ENCODE measurements at regions not wholly inside any gene's neighbourhood (a gene's known extent, or its start where the extent isn't known, plus 50 kb on each side); places are given as distances from the start of the nearest gene placed in this dataset.

- Mint-ChIP-seq H3K9me3 (ENCODE audit: unreplicated experiment) (no peaks in the 10 kb centered on the region), H3K27ac (ENCODE audit: unreplicated experiment) (no peak overlapping the region), H3K4me1 (ENCODE audit: low read depth, unreplicated experiment) (no peaks in the 10 kb centered on the region), H3K27me3 (ENCODE audit: unreplicated experiment) (peaks cover 3% of the 10 kb centered on the region), H3K4me3 (ENCODE audit: unreplicated experiment) (no peak overlapping the region), H3K36me3 (ENCODE audit: unreplicated experiment) (peaks cover 3% of the 10 kb centered on the region)
- no peak for TF ChIP-seq CTCF (IDR thresholded peaks at IDR 0.05; ENCODE audit: partially characterized antibody, unreplicated experiment)
- DNase-seq: no peak
These were observed 755.1 kb downstream of the ZPLD1 start for GRCh38 chr3:103189941-103190340.

- Mint-ChIP-seq H3K9me3 (ENCODE audit: unreplicated experiment) (no peaks in the 10 kb centered on the region), H3K4me3 (ENCODE audit: unreplicated experiment) (no peak overlapping the region), H3K27me3 (ENCODE audit: unreplicated experiment) (peaks cover 3% of the 10 kb centered on the region), H3K27ac (ENCODE audit: unreplicated experiment) (no peak overlapping the region), H3K36me3 (ENCODE audit: unreplicated experiment) (peaks cover 3% of the 10 kb centered on the region), H3K4me1 (ENCODE audit: low read depth, unreplicated experiment) (no peaks in the 10 kb centered on the region)
- TF ChIP-seq CTCF (IDR thresholded peaks at IDR 0.05; ENCODE audit: partially characterized antibody, unreplicated experiment): no peak
- DNase-seq: no peak
These were observed 760.4 kb downstream of the ZPLD1 start for GRCh38 chr3:103195216-103195615.

- H3K9me3 Mint-ChIP-seq (ENCODE audit: unreplicated experiment): no peaks in the 10 kb centered on the region
These were observed 768.6 kb downstream of the ZPLD1 start for GRCh38 chr3:103203441-103203840.

GRCh38 chr3:103210583-103210982 is 775.8 kb downstream of the ZPLD1 start:
- H3K9me3 Mint-ChIP-seq (ENCODE audit: unreplicated experiment): no peaks in the 10 kb centered on the region
- H3K27ac Mint-ChIP-seq (ENCODE audit: unreplicated experiment): no peak overlapping the region
- no peaks in the 10 kb centered on the region for H3K36me3 Mint-ChIP-seq (ENCODE audit: unreplicated experiment)
- H3K4me1 Mint-ChIP-seq (ENCODE audit: low read depth, unreplicated experiment): no peaks in the 10 kb centered on the region
- DNase-seq: no peak
- H3K27me3 Mint-ChIP-seq (ENCODE audit: unreplicated experiment): peaks cover 2% of the 10 kb centered on the region
- TF ChIP-seq CTCF (IDR thresholded peaks at IDR 0.05; ENCODE audit: partially characterized antibody, unreplicated experiment): no peak
- H3K4me3 Mint-ChIP-seq (ENCODE audit: unreplicated experiment): no peak overlapping the region

More at GRCh38 chr3:103203441-103203840, 768.6 kb downstream of the ZPLD1 start:
- Mint-ChIP-seq H3K4me1 (ENCODE audit: low read depth, unreplicated experiment) (no peaks in the 10 kb centered on the region), H3K27me3 (ENCODE audit: unreplicated experiment) (no peaks in the 10 kb centered on the region), H3K27ac (ENCODE audit: unreplicated experiment) (no peak overlapping the region), H3K4me3 (ENCODE audit: unreplicated experiment) (no peak overlapping the region), H3K36me3 (ENCODE audit: unreplicated experiment) (no peaks in the 10 kb centered on the region)
- DNase-seq: no peak
- no peak for TF ChIP-seq CTCF (IDR thresholded peaks at IDR 0.05; ENCODE audit: partially characterized antibody, unreplicated experiment)

- DNase-seq: no peak
- TF ChIP-seq CTCF (IDR thresholded peaks at IDR 0.05; ENCODE audit: partially characterized antibody, unreplicated experiment): no peak
- no peak overlapping the region for H3K27ac Mint-ChIP-seq (ENCODE audit: unreplicated experiment)
- H3K4me1 Mint-ChIP-seq (ENCODE audit: low read depth, unreplicated experiment): no peaks in the 10 kb centered on the region
- no peaks in the 10 kb centered on the region for H3K27me3 Mint-ChIP-seq (ENCODE audit: unreplicated experiment)
- no peak overlapping the region for H3K4me3 Mint-ChIP-seq (ENCODE audit: unreplicated experiment)
- no peaks in the 10 kb centered on the region for H3K9me3 Mint-ChIP-seq (ENCODE audit: unreplicated experiment)
- H3K36me3 Mint-ChIP-seq (ENCODE audit: unreplicated experiment): no peaks in the 10 kb centered on the region
These were observed 783.3 kb downstream of the ZPLD1 start for GRCh38 chr3:103218146-103218545.
